Stomach (tissue), 4 donors: ENCODE measurements at regions not wholly inside any gene's neighbourhood (a gene's known extent, or its start where the extent isn't known, plus 50 kb on each side); places are given as distances from the start of the nearest gene placed in this dataset.

Source experiments
- CTCF ChIP-seq, 7 experiments: fragments of 450-650 bp in 4 of 7; fragments of 200-600 bp in 3 of 7; sonication (generic) in 3 of 7; IDR thresholded peaks; one replicate each; pipeline ENCODE4 v1.5.1; 2016 to 2019; ENCODE audit warnings: antibody characterized with exemption in 7 of 7, control low read depth in 2 of 7, mild to moderate bottlenecking in 1 of 7
- POLR2A ChIP-seq, 4 donors: fragments of 450-650 bp; IDR thresholded peaks; one replicate each; pipeline ENCODE4 v1.6.1; 2016; ENCODE audit warnings: antibody characterized with exemption in 4 of 4, control low read depth in 2 of 4, mild to moderate bottlenecking in 1 of 4, moderate library complexity in 1 of 4
- POLR2AphosphoS5 ChIP-seq, 3 donors: sonication (generic); formaldehyde crosslinking; IDR thresholded peaks; one replicate each; pipeline ENCODE4 v1.6.1; 2016; ENCODE audit warnings: antibody characterized with exemption in 3 of 3

GRCh38 chr16:72598696-72599095 lies 426.7 kb upstream of the PMFBP1 start:
- TF ChIP-seq CTCF (IDR thresholded peaks at IDR 0.05): no peak
- TF ChIP-seq POLR2A (IDR thresholded peaks at IDR 0.05): no peak
- no peak for TF ChIP-seq POLR2AphosphoS5 (IDR thresholded peaks at IDR 0.05)
